ENCODE measurements at regions not wholly inside any gene's neighbourhood (a gene's known extent, or its start where the extent isn't known, plus 50 kb on each side); places are given as distances from the start of the nearest gene placed in this dataset.
"Not testable (repeated sequence)": the region's sequence is repeated elsewhere in the genome, so short reads cannot be mapped to it uniquely, and the experiment has no call there.

DNA sequence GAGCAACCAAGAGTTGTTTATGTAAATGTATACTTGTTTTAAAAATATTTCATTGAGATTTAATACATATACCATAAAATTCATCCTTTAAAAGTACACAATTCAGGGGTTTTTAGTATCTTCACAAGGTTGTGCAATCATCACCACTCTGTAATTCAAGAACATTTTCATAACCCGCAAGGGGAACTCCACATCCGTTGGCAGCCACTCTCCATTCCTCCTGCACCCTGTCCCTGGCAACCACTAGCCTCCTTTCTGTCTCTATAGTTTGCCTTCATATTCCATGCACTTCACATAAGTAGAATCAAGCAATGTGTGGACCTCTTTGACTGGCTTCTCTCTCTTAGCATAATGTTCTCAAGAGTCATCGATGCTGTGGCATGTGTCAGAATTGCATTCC is 104.2 kb upstream of the PDE10A start:
- POLR2A ChIA-PET, result no interaction called here
- ATAC-seq, result no peak
- H3K9me3 Mint-ChIP-seq, result peaks cover under 1% of the 10 kb centered on the region

DNA sequence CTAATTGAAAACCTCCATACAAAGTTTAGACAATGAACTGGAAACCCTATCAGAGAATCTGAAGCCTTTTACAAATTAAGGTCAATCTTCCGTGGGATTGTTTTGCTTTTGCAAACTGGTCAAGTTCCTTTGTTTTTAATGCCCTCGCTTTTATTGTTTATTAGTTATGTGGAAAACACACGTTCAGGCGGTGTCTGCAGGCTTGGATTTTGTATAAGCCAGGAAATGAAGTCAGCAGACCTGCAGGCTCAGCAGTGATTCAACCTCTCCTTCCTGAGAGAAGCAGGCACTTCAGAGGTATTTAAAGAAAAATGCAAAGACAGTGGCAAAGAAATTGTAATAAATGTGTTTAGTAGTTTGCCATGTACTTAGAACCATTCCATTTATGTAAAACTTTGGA is 103.4 kb upstream of the PDE10A start:
- Mint-ChIP-seq H3K9me3 (peaks cover 5% of the 10 kb centered on the region), H3K27me3 (ENCODE audit: low read depth) (peaks cover 23% of the 10 kb centered on the region), H3K36me3 (no peaks in the 10 kb centered on the region; the same call in 1 of the 2 replicates), H3K4me3 (no peak overlapping the region), H3K4me1 (no peaks in the 10 kb centered on the region), H3K27ac (no peak overlapping the region)
- DNase-seq (ENCODE audit: low spot score) (no peak), ATAC-seq (no peak)
- POLR2A ChIA-PET, result no interaction called here
- no peak for TF ChIP-seq SMAD3 (CRISPR knock-in tag; IDR thresholded peaks at IDR 0.05; ENCODE audit: borderline replicate concordance)
- TF ChIP-seq ZNF219 (CRISPR knock-in tag; IDR thresholded peaks at IDR 0.05; ENCODE audit: borderline replicate concordance), result no peak
- no peak for TF ChIP-seq GRHL2 (CRISPR knock-in tag; IDR thresholded peaks at IDR 0.05; ENCODE audit: insufficient replicate concordance, severe bottlenecking)
- TF ChIP-seq CREB1 (CRISPR knock-in tag; IDR thresholded peaks at IDR 0.05), result no peak
- TF ChIP-seq, protein P1, sequence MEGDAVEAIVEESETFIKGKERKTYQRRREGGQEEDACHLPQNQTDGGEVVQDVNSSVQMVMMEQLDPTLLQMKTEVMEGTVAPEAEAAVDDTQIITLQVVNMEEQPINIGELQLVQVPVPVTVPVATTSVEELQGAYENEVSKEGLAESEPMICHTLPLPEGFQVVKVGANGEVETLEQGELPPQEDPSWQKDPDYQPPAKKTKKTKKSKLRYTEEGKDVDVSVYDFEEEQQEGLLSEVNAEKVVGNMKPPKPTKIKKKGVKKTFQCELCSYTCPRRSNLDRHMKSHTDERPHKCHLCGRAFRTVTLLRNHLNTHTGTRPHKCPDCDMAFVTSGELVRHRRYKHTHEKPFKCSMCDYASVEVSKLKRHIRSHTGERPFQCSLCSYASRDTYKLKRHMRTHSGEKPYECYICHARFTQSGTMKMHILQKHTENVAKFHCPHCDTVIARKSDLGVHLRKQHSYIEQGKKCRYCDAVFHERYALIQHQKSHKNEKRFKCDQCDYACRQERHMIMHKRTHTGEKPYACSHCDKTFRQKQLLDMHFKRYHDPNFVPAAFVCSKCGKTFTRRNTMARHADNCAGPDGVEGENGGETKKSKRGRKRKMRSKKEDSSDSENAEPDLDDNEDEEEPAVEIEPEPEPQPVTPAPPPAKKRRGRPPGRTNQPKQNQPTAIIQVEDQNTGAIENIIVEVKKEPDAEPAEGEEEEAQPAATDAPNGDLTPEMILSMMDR (IDR thresholded peaks at IDR 0.05), result no peak
- TF ChIP-seq, protein P2, sequence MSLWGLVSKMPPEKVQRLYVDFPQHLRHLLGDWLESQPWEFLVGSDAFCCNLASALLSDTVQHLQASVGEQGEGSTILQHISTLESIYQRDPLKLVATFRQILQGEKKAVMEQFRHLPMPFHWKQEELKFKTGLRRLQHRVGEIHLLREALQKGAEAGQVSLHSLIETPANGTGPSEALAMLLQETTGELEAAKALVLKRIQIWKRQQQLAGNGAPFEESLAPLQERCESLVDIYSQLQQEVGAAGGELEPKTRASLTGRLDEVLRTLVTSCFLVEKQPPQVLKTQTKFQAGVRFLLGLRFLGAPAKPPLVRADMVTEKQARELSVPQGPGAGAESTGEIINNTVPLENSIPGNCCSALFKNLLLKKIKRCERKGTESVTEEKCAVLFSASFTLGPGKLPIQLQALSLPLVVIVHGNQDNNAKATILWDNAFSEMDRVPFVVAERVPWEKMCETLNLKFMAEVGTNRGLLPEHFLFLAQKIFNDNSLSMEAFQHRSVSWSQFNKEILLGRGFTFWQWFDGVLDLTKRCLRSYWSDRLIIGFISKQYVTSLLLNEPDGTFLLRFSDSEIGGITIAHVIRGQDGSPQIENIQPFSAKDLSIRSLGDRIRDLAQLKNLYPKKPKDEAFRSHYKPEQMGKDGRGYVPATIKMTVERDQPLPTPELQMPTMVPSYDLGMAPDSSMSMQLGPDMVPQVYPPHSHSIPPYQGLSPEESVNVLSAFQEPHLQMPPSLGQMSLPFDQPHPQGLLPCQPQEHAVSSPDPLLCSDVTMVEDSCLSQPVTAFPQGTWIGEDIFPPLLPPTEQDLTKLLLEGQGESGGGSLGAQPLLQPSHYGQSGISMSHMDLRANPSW (CRISPR knock-in tag; conservative IDR thresholded peaks at IDR 0.05; ENCODE audit: low read depth), result no peak
- CTCF ChIA-PET, result no interaction called here

More for the DNA sequence above, 104.2 kb upstream of the PDE10A start:
- Mint-ChIP-seq H3K36me3 (no peaks in the 10 kb centered on the region), H3K4me3 (no peak overlapping the region), H3K27ac (no peak overlapping the region), H3K4me1 (no peaks in the 10 kb centered on the region), H3K27me3 (ENCODE audit: low read depth) (peaks cover 28% of the 10 kb centered on the region)
- DNase-seq (ENCODE audit: low spot score), result no peak
- CTCF ChIA-PET, result no interaction called here
- no peak for TF ChIP-seq GABPB1 (CRISPR knock-in tag; IDR thresholded peaks at IDR 0.05)

DNA sequence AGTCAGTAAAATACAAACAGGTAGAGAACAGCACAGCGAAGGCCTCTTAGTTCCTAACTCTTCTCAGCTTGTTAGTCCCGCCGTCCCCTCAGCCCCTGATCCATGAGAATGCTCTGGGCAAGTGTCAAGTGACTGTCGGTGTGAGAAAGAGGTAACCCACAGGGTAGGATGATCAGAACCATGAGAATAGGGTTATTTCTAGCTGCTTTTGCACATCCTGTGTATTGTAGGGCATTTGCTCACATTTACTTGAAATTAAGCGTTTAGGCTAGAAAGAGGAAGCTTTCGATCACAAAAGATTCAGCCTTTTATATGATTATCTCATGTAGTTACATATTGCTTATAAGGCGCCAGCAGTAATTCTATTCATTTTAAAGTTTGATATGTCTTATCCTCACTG is 103.0 kb upstream of the PDE10A start:
- POLR2A ChIA-PET, result no interaction called here
- no peak overlapping the region for H3K27ac Mint-ChIP-seq
- no peaks in the 10 kb centered on the region; the same call in 1 of the 2 replicates for H3K36me3 Mint-ChIP-seq
- peaks cover 5% of the 10 kb centered on the region for H3K9me3 Mint-ChIP-seq
- CTCF ChIA-PET, result no interaction called here
- H3K4me1 Mint-ChIP-seq, result no peaks in the 10 kb centered on the region
- ATAC-seq (no peak), DNase-seq (ENCODE audit: low spot score) (no peak)
- no peak for TF ChIP-seq TP53 (CRISPR knock-in tag; IDR thresholded peaks at IDR 0.05)
- TF ChIP-seq, protein P3, sequence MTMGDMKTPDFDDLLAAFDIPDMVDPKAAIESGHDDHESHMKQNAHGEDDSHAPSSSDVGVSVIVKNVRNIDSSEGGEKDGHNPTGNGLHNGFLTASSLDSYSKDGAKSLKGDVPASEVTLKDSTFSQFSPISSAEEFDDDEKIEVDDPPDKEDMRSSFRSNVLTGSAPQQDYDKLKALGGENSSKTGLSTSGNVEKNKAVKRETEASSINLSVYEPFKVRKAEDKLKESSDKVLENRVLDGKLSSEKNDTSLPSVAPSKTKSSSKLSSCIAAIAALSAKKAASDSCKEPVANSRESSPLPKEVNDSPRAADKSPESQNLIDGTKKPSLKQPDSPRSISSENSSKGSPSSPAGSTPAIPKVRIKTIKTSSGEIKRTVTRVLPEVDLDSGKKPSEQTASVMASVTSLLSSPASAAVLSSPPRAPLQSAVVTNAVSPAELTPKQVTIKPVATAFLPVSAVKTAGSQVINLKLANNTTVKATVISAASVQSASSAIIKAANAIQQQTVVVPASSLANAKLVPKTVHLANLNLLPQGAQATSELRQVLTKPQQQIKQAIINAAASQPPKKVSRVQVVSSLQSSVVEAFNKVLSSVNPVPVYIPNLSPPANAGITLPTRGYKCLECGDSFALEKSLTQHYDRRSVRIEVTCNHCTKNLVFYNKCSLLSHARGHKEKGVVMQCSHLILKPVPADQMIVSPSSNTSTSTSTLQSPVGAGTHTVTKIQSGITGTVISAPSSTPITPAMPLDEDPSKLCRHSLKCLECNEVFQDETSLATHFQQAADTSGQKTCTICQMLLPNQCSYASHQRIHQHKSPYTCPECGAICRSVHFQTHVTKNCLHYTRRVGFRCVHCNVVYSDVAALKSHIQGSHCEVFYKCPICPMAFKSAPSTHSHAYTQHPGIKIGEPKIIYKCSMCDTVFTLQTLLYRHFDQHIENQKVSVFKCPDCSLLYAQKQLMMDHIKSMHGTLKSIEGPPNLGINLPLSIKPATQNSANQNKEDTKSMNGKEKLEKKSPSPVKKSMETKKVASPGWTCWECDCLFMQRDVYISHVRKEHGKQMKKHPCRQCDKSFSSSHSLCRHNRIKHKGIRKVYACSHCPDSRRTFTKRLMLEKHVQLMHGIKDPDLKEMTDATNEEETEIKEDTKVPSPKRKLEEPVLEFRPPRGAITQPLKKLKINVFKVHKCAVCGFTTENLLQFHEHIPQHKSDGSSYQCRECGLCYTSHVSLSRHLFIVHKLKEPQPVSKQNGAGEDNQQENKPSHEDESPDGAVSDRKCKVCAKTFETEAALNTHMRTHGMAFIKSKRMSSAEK (CRISPR knock-in tag; IDR thresholded peaks at IDR 0.05; ENCODE audit: borderline replicate concordance), result no peak
- H3K4me3 Mint-ChIP-seq, result no peak overlapping the region
- peaks cover 23% of the 10 kb centered on the region for H3K27me3 Mint-ChIP-seq (ENCODE audit: low read depth)

DNA sequence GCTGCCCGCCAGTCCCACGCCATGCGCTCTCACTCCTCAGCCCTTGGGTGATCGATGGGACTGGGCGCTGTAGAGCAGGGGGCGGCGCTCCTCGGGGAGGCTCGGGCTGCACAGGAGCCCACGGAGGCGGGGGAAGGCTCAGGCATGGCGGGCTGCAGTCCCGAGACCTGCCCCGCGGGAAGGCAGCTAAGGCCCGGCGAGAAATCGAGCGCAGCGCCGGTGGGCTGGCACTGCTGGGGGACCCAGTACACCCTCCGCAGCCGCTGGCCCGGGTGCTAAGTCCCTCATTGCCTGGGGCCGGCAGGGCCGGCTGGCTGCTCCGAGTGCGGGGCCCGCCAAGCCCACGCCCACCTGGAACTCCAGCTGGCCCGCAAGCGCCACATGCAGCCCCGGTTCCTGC is 102.2 kb upstream of the PDE10A start:
- H3K4me3 Mint-ChIP-seq; H3K4me1 Mint-ChIP-seq; H3K27ac Mint-ChIP-seq; CTCF ChIA-PET; POLR2A ChIA-PET; ATAC-seq; DNase-seq (ENCODE audit: low spot score); H3K36me3 Mint-ChIP-seq; H3K9me3 Mint-ChIP-seq: not testable (repeated sequence)
- H3K27me3 Mint-ChIP-seq (ENCODE audit: low read depth), result peaks cover 19% of the 10 kb centered on the region
